HG03520 (cell line): ENCODE measurements at regions not wholly inside any gene's neighbourhood (a gene's known extent, or its start where the extent isn't known, plus 50 kb on each side); places are given as distances from the start of the nearest gene placed in this dataset.
"Not testable (repeated sequence)": the region's sequence is repeated elsewhere in the genome, so short reads cannot be mapped to it uniquely, and the experiment has no call there.

ENCODE experiments used
- ATAC-seq: cut with Tn5 transposase; IDR thresholded peaks from one replicate; pipeline ENCODE4 v1.9.1; 2021; ENCODE audit warnings: mild to moderate bottlenecking, moderate library complexity; ENCODE audit not compliant: unreplicated experiment

- no peak for ATAC-seq
These were observed 251.5 kb downstream of the NSUN3 start for GRCh38 chr3:94314218-94314883.

- ATAC-seq, result no peak
These were observed 254.2 kb downstream of the NSUN3 start for GRCh38 chr3:94317017-94317416.

- ATAC-seq, result no peak
These were observed 260.7 kb downstream of the NSUN3 start for GRCh38 chr3:94323596-94323995.

GRCh38 chr3:94331831-94332230 lies 269.0 kb downstream of the NSUN3 start:
- ATAC-seq, result no peak

- ATAC-seq, result no peak
These were observed 273.3 kb downstream of the NSUN3 start for GRCh38 chr3:94336046-94336753.

GRCh38 chr3:94345101-94345500 lies 282.2 kb downstream of the NSUN3 start:
- ATAC-seq, result no peak

- no peak for ATAC-seq
These were observed 286.5 kb downstream of the NSUN3 start for GRCh38 chr3:94349310-94349878.

GRCh38 chr3:94356581-94356980 lies 293.7 kb downstream of the NSUN3 start:
- ATAC-seq, result no peak

GRCh38 chr3:94359996-94360395 lies 297.1 kb downstream of the NSUN3 start:
- no peak for ATAC-seq

- no peak for ATAC-seq
These were observed 298.1 kb downstream of the NSUN3 start for GRCh38 chr3:94360987-94361386.

- ATAC-seq, result no peak
These were observed 299.5 kb downstream of the NSUN3 start for GRCh38 chr3:94362393-94362792.

- no peak for ATAC-seq
These were observed 302.1 kb downstream of the NSUN3 start for GRCh38 chr3:94365006-94365405.

- ATAC-seq, result no peak
These were observed 309.2 kb downstream of the NSUN3 start for GRCh38 chr3:94372026-94372425.

GRCh38 chr3:94373456-94373855 lies 310.6 kb downstream of the NSUN3 start:
- no peak for ATAC-seq

GRCh38 chr3:94374439-94375161 lies 311.7 kb downstream of the NSUN3 start:
- no peak for ATAC-seq

- not testable (repeated sequence) for ATAC-seq
These were observed 314.3 kb downstream of the NSUN3 start for GRCh38 chr3:94377123-94377696.

- not testable (repeated sequence) for ATAC-seq
These were observed 315.0 kb downstream of the NSUN3 start for GRCh38 chr3:94377863-94378262.

GRCh38 chr3:94378322-94378721 lies 315.5 kb downstream of the NSUN3 start:
- ATAC-seq, result no peak

GRCh38 chr3:94379264-94379663 lies 316.4 kb downstream of the NSUN3 start:
- no peak for ATAC-seq

- no peak for ATAC-seq
These were observed 332.0 kb downstream of the NSUN3 start for GRCh38 chr3:94394885-94395284.

GRCh38 chr3:94395851-94396250 lies 333.0 kb downstream of the NSUN3 start:
- no peak for ATAC-seq
